Lower leg skin (tissue), 3 donors: ENCODE measurements at regions not wholly inside any gene's neighbourhood (a gene's known extent, or its start where the extent isn't known, plus 50 kb on each side); places are given as distances from the start of the nearest gene placed in this dataset.

ENCODE experiments used
- CTCF ChIP-seq, 3 donors: fragments of 450-650 bp; IDR thresholded peaks; one replicate each; pipeline ENCODE4 v1.5.1; 2016; ENCODE audit warnings: antibody characterized with exemption in 3 of 3, mild to moderate bottlenecking in 3 of 3, moderate library complexity in 2 of 3
- POLR2A ChIP-seq, 2 donors: fragments of 450-650 bp; IDR thresholded peaks; one replicate each; pipeline ENCODE4 v1.6.1; 2016 to 2017; ENCODE audit warnings: antibody characterized with exemption in 2 of 2, mild to moderate bottlenecking in 1 of 2, moderate library complexity in 1 of 2

GRCh38 chr16:64648282-64648681 is 473.6 kb downstream of the CDH11 start:
- no peak for TF ChIP-seq POLR2A (IDR thresholded peaks at IDR 0.05)
- TF ChIP-seq CTCF (IDR thresholded peaks at IDR 0.05) = no peak
